GM18517 (cell line): ENCODE measurements at regions not wholly inside any gene's neighbourhood (a gene's known extent, or its start where the extent isn't known, plus 50 kb on each side); places are given as distances from the start of the nearest gene placed in this dataset.

Source experiments
- ATAC-seq: cut with Tn5 transposase; IDR thresholded peaks from one replicate; pipeline ENCODE4 v1.9.1; 2021; ENCODE audit warnings: mild to moderate bottlenecking, moderate library complexity; ENCODE audit not compliant: unreplicated experiment

GRCh38 chr9:79001012-79001411, 570.8 kb upstream of the TLE4 start:
- no peak for ATAC-seq

- ATAC-seq, result no peak
Observed at GRCh38 chr9:79003514-79003913, 568.3 kb upstream of the TLE4 start.

- ATAC-seq, result no peak
Observed at GRCh38 chr9:79004032-79004431, 567.7 kb upstream of the TLE4 start.

GRCh38 chr9:79006546-79006945, 565.2 kb upstream of the TLE4 start:
- ATAC-seq, result no peak

- peak; percentile 97 for ATAC-seq
Observed at GRCh38 chr9:79007701-79008483, 563.9 kb upstream of the TLE4 start.

- no peak for ATAC-seq
Observed at GRCh38 chr9:79008916-79009315, 562.8 kb upstream of the TLE4 start.

DNA sequence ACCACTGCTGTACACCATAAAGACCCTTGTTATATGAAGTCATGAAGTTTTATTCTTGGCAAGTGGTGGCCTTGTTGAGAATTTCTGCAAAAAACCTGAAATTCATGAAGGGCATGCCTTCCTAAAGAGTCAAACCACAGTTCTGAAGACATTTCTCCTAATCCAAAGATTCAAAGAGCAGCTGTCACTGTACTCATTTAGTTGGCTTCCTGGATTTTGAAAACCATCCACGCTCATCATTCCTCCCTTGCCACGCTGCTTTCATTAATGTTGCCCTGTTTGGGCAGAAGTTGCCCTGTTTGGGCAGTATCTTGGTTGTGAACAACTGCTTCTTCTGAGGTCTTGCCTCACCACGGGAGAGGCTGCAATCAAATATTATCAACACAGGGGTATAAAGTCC, 560.3 kb upstream of the TLE4 start:
- no peak for ATAC-seq

DNA sequence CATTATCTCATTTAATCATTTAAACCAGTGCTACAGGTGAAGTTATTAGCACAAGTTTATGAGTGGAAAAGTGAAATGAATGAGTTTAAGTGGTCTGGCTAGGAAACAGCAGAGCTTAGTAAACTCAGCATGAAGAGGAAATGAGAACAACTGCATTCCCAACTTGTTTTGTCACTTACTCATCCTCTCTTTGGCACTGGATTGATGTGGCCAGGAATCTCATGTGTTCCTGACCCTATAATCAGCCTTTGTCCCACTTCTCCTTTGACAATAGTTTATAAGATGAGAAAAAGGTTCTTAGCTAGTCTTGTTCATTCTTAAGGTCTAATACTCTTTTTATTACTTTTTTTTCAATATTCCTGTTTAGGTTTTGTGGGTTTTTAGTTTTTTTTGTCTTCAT, 559.2 kb upstream of the TLE4 start:
- ATAC-seq, result no peak

DNA sequence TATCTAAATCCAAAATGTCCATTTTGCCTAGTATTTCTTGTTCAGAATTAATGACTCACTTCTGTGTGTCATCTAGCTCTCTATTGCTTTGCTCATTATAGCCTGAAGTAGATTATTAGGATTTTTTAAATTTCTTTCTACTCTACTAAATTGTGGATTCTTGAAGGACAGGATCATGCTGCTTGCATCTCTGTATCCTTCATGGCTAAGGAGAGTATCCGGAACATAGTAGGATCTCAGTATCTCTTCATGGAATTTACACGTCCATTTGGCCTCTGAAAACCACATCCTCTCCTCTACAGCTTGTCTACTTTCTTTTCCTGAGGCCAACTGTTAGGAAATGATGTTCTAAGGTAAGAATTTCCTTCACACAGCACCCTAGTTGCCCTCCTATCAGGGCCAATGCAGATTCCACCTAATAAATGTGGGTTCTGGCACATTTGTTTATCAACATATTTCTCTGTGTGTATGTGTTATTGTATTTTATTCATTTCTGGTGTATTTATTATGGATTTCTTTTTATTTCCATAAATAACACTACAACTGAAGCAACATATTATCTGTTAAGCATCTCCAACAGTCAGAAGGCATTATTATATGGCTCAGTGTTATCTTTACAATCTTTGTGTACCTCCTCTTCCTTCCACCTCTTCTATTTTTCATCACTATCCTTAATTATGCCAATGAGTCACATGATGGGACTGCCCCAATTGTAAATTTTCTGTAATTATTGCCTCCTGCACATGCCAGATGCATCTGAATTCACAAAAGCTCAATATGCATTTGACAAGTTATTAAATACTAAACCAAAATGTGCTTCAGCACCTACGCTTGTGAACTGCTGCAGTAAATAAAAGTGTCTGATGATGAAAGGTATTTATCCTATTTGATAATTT, 557.8 kb upstream of the TLE4 start:
- ATAC-seq, result no peak

DNA sequence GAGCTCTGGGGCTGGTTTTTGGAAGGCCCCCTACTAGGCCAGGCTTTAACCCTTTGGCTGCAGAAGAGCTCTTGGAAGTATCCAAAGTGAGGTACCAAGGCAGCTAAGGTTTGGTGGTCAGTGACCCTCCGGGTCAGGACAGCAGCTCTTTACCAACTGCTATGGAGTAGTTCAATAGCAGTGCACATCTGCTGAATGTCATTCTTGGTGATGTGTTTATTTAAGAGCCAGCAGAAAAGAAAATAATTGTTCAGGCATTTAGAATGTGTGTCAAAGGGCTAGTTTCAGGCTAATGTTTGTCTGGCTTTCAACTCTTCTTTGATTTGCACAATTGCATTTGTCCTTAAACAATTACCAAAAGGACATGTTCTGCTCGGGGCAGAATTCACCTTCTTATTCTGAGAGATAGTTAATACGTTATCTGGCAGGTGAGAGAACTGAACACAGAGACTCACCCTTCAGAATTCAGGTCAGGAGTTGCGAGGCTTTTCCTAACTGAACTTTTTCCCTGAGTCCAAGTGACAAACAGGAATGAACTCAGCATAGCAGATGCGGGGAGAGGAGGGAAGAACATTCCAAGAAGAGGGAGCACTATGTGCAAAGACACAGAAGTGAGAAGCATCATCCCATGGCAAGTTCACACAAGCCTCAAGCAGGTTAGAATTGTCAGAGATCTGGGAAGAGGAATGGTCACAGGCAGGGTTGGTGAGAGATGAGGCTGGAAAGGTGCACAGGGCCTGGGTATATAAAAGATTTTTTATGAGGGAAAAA, 556.7 kb upstream of the TLE4 start:
- no peak for ATAC-seq

DNA sequence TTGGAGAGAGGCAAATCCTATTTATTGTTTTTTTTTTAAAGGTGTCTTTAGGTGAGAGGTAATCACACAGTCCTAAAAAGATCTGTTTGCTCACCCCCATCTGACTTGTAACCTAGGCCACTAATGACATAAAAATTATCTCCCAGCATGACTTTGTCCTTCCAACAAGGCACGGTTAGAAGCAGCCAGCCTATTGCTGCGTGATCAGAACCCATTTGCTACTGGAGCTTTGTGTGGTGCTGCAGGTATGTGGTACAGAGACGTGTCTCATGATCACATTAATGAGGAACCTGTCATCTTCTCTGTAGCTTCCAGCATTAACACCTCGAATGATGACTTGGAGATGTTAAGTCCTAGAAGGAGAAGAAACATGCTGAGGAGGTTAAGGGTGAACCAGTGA, 555.8 kb upstream of the TLE4 start:
- no peak for ATAC-seq

DNA sequence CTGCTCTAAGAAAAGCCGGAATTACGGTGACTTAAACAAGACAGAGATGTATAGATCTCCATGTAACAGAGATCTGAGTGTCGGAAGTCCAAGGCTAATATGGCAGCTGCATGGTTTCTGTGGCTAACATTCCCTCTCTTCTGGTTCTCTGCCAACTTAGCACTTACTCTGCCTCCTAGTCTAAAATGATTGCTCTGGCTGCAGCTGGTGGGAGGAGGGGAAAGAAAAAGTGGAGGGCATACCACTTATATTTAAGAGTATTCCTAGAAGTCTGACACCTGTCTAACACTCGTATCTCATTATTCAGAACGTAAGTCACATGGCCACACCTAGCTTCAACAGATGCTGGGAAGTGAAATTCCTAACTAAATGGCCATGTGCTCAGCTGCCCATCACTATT, 551.5 kb upstream of the TLE4 start:
- ATAC-seq, result no peak

- no peak for ATAC-seq
Observed at GRCh38 chr9:79021084-79021483, 550.7 kb upstream of the TLE4 start.

GRCh38 chr9:79023134-79023580, 548.6 kb upstream of the TLE4 start:
- ATAC-seq, result no peak

GRCh38 chr9:79026316-79026715, 545.4 kb upstream of the TLE4 start:
- ATAC-seq, result peak; percentile 81

DNA sequence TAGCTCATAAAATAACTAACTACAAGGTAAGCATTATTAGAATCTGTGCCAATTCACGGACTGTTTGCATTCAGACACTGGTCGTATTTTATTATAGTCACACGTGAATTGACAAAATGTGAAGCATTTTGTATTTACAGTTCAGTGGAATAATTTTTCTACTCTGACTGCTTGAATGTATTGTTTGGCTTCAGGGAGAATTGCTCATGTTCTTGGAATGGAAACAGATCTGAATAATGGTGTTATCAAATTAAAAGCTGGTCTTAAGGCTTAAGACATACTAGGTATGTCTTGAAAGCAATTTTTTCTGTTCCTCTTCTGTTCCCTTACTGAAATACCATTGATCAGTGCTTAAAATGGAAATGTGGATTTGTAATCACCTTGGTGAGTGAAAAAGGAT, 543.7 kb upstream of the TLE4 start:
- ATAC-seq, result no peak

DNA sequence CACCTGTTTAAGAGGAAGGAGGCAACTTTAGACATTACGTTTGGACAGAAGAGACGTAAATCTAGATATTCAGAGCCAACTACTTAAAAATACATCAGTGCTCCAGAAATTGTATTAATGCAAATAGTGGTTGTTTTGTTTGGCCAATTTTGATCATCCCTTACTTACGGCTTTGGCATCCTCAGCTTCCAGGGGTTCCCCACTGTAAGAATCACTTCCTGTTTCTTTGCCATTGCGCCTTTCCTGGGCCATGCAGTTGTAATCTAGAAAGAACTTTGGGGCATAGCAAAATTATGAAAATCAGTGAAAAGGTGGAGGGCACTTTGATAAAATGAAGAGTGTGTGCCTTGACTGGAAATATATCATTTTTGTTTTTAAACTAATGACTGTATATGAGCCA, 537.2 kb upstream of the TLE4 start:
- no peak for ATAC-seq

- ATAC-seq, result no peak
Observed at GRCh38 chr9:79037338-79037737, 534.4 kb upstream of the TLE4 start.

- ATAC-seq, result no peak
Observed at GRCh38 chr9:79040671-79041070, 531.1 kb upstream of the TLE4 start.

DNA sequence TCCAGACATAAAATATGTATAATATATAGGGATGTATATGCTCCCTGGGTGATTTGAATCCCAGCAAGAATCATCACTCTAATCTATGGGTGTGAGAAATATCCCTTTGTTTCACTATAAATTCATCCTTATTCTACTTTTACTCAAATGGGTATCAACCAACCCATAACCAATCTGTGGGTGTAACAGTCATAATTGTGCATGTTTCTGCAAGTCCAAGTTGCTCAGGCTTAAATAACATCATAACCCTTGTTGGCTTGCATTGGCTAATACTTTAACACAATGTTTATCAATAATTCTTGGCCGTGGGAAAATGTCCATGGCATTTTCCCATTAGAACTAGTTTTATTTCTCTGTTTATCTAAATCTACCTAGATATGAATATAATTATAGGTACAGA, 530.5 kb upstream of the TLE4 start:
- no peak for ATAC-seq

DNA sequence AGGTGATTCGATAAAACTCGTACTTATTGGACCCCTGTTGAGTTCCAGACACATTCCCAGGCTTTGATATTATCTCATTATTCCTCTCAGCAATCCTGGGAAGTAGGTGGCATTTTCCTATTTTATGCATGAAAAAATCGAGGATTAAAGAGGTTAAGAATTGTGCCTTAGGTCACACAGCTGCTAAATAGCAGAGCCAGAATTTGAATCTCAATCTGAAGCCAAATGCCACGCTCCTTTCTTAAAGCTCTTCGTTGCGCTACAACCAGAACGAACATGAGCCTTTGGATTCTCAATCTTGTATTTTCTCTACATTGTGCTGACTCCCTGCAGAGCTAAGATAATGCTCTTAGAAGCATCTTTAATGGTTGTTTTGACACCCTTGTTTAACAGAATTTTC, 527.8 kb upstream of the TLE4 start:
- ATAC-seq, result no peak
